HUES48 (cell line): ENCODE measurements at regions not wholly inside any gene's neighbourhood (a gene's known extent, or its start where the extent isn't known, plus 50 kb on each side); places are given as distances from the start of the nearest gene placed in this dataset.
"Not testable (repeated sequence)": the region's sequence is repeated elsewhere in the genome, so short reads cannot be mapped to it uniquely, and the experiment has no call there.

Experiments used
- H3K27ac ChIP-seq: one replicate; pipeline ENCODE4 v1.7.0; 2013; ENCODE audit warnings: low read depth, low read length, inconsistent platforms
- H3K27me3 ChIP-seq: 2 replicates; pipeline ENCODE4 v1.6.1; 2013; ENCODE audit warnings: mild to moderate bottlenecking, low read length; ENCODE audit not compliant: control insufficient read depth, insufficient read depth
- H3K36me3 ChIP-seq: 2 replicates; pipeline ENCODE4 v1.6.1; 2013; ENCODE audit warnings: low read length; ENCODE audit not compliant: control insufficient read depth, insufficient read depth
- H3K4me1 ChIP-seq: 2 replicates; pipeline ENCODE4 v1.6.1; 2013; ENCODE audit warnings: mild to moderate bottlenecking, low read length; ENCODE audit not compliant: control insufficient read depth, insufficient read depth
- H3K4me3 ChIP-seq: 2 replicates; pipeline ENCODE4 v1.5.1; 2013; ENCODE audit warnings: mild to moderate bottlenecking, low read depth, low read length
- H3K9ac ChIP-seq: 2 replicates; pipeline ENCODE4 v1.6.1; 2013; ENCODE audit warnings: mild to moderate bottlenecking, low read depth, low read length, moderate library complexity
- H3K9me3 ChIP-seq: 2 replicates; pipeline ENCODE4 v1.6.1; 2013; ENCODE audit warnings: low read length; ENCODE audit not compliant: control insufficient read depth, insufficient read depth

GRCh38 chr3:187807086-187807862 is 62.0 kb upstream of the BCL6 start:
- Histone ChIP-seq H3K9ac (no peak overlapping the region), H3K36me3 (no peaks in the 10 kb centered on the region), H3K9me3 (no peaks in the 10 kb centered on the region), H3K4me1 (peaks cover 19% of the 10 kb centered on the region), H3K27ac (no peak overlapping the region), H3K4me3 (no peak overlapping the region), H3K27me3 (no peaks in the 10 kb centered on the region)

- Histone ChIP-seq H3K27me3 (no peaks in the 10 kb centered on the region), H3K27ac (no peak overlapping the region), H3K9ac (no peak overlapping the region), H3K36me3 (no peaks in the 10 kb centered on the region), H3K4me1 (peaks cover 19% of the 10 kb centered on the region), H3K4me3 (no peak overlapping the region), H3K9me3 (no peaks in the 10 kb centered on the region)
These were observed 63.2 kb upstream of the BCL6 start for GRCh38 chr3:187808527-187808895.

DNA sequence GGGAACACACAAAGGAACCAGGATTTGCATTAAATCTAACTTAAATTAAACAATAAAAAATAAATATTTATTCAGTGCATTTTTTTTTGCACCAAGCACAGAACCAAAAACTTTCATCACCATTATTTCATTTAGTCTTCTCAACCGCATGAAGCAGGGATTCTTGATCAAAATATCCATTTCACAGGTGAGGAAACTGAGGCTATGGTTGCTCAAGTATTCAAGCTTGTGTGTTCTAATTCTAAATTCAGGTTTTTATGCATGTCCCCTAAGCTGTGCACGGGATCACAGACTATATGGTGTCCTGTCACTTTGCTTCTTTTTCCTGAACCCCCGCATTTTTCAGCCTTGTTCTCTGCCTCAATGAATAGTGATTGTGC is 64.3 kb upstream of the BCL6 start:
- Histone ChIP-seq H3K27ac (no peak overlapping the region), H3K36me3 (no peaks in the 10 kb centered on the region)

GRCh38 chr3:187810021-187810446 is 64.8 kb upstream of the BCL6 start:
- H3K4me1 ChIP-seq: peaks cover 13% of the 10 kb centered on the region
- H3K27me3 ChIP-seq: no peaks in the 10 kb centered on the region
- no peak overlapping the region for H3K4me3 ChIP-seq
- no peaks in the 10 kb centered on the region for H3K9me3 ChIP-seq
- no peaks in the 10 kb centered on the region for H3K36me3 ChIP-seq
- no peak overlapping the region for H3K27ac ChIP-seq
- no peak overlapping the region for H3K9ac ChIP-seq

More for the DNA sequence above, 64.3 kb upstream of the BCL6 start:
- Histone ChIP-seq H3K4me3 (no peak overlapping the region), H3K9me3 (no peaks in the 10 kb centered on the region), H3K9ac (no peak overlapping the region), H3K4me1 (peaks cover 17% of the 10 kb centered on the region), H3K27me3 (no peaks in the 10 kb centered on the region)

DNA sequence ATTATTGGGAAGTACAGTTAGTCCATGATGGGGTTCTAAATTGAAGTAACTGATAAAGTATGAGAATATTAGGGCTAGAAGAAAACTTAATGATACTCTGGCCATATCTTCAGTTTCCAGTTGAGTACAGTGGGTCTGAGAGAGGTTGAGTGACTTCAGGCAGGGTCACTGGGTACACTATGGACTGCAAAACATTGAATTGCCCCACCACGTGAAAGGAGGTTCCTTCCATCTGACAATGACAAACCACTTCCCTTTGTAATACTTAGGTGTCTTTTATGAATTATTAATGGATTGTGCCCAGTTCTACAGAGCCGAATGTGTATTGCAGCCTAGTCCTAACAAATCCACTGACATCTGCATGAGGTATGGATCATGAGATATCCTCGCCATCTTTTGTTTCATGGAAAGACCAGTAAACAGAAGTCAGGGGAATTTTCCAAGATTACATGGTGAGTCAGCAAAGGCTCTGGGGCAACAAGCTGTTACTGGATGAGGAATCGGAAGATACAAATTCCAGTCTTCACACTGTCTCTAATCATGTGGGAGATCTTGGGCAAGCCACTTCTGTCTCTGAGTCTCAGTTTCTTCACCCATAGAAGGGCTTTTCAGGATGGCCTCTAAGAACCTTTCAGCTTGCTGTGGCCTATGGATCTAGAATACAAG is 66.5 kb upstream of the BCL6 start:
- Histone ChIP-seq H3K36me3 (no peaks in the 10 kb centered on the region), H3K9me3 (no peaks in the 10 kb centered on the region), H3K9ac (no peak overlapping the region), H3K27ac (no peak overlapping the region), H3K4me1 (peaks cover 13% of the 10 kb centered on the region), H3K27me3 (no peaks in the 10 kb centered on the region), H3K4me3 (no peak overlapping the region)

GRCh38 chr3:187812496-187812895 is 67.2 kb upstream of the BCL6 start:
- Histone ChIP-seq H3K27ac (no peak overlapping the region), H3K9me3 (no peaks in the 10 kb centered on the region), H3K27me3 (no peaks in the 10 kb centered on the region), H3K9ac (no peak overlapping the region), H3K36me3 (no peaks in the 10 kb centered on the region), H3K4me1 (peaks cover 13% of the 10 kb centered on the region), H3K4me3 (no peak overlapping the region)

GRCh38 chr3:187813198-187813597 is 67.9 kb upstream of the BCL6 start:
- Histone ChIP-seq H3K9me3 (no peaks in the 10 kb centered on the region), H3K27ac (no peak overlapping the region), H3K4me3 (no peak overlapping the region), H3K4me1 (peaks cover 11% of the 10 kb centered on the region), H3K36me3 (no peaks in the 10 kb centered on the region), H3K27me3 (no peaks in the 10 kb centered on the region), H3K9ac (no peak overlapping the region)

DNA sequence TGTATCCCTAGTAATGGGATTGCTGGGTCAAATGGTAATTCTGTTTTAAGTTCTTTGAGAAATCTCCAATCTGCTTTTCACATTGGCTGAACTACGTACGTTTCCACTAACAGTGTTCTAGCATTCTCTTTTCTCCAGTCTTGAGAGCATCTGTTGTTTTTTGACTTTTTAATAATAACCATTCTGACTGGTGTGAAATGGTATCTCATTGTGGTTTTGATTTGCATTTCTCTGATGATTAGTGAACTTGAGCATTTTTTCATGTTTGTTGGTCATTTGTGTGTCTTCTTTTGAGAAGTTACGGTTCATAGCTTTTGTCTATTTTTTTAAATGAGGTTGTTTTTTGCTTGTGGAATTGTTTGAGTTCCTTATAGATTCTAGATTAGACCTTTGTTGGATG is 72.5 kb upstream of the BCL6 start:
- H3K9ac ChIP-seq, H3K27me3 ChIP-seq, H3K27ac ChIP-seq, H3K4me1 ChIP-seq, H3K36me3 ChIP-seq, H3K4me3 ChIP-seq, H3K9me3 ChIP-seq: not testable (repeated sequence)

GRCh38 chr3:187821616-187822317 is 76.5 kb upstream of the BCL6 start:
- no peaks in the 10 kb centered on the region for H3K9me3 ChIP-seq
- no peak overlapping the region for H3K4me3 ChIP-seq
- no peaks in the 10 kb centered on the region for H3K36me3 ChIP-seq
- no peaks in the 10 kb centered on the region for H3K4me1 ChIP-seq
- no peak overlapping the region for H3K27ac ChIP-seq
- no peak overlapping the region for H3K9ac ChIP-seq
- no peaks in the 10 kb centered on the region for H3K27me3 ChIP-seq

DNA sequence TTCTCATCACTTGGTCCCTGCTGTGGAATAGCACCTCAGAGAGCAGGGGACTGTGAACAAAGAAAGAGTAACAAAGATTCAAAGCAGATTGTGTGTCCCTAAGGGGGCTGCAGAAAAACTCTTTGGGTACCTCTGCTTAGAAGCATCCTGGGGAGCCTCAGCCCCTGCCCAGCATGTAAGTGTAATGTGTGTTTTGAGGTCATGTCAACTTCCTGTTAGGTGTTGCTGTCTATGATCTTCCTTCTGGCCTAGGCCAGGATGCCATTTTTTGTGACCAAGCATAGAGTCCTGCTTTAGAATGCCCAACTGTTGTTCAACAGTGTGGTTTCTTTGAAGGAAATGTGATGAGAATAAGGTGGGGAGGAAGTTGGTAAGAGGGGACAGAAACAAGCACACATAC is 77.1 kb upstream of the BCL6 start:
- Histone ChIP-seq H3K36me3 (no peaks in the 10 kb centered on the region), H3K9me3 (no peaks in the 10 kb centered on the region), H3K27ac (no peak overlapping the region), H3K27me3 (no peaks in the 10 kb centered on the region), H3K9ac (no peak overlapping the region), H3K4me1 (no peaks in the 10 kb centered on the region), H3K4me3 (no peak overlapping the region)

DNA sequence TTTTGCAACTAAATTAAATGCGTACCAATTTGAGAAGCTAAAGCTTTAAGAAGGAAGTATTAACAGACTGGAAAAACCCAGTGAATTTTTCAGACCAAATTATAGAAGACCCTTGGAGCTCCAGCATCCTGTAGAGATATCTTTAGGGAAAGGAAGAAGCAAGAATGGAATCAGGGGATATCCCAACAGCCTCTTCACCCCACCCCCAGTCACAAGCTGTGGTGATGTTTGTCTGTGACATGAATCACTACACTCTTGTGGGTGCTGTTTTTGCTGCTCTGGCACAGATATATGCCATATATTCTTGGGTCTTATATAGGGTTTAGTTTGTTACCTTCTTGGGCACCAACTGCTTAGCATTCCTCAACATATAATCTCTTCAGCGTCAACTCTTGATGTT is 78.5 kb upstream of the BCL6 start:
- H3K9ac ChIP-seq: no peak overlapping the region
- H3K4me3 ChIP-seq: no peak overlapping the region
- no peaks in the 10 kb centered on the region for H3K36me3 ChIP-seq
- H3K4me1 ChIP-seq: no peaks in the 10 kb centered on the region
- H3K27me3 ChIP-seq: no peaks in the 10 kb centered on the region
- no peaks in the 10 kb centered on the region for H3K9me3 ChIP-seq
- H3K27ac ChIP-seq: no peak overlapping the region
